HL-60 (cell line): ENCODE measurements at regions not wholly inside any gene's neighbourhood (a gene's known extent, or its start where the extent isn't known, plus 50 kb on each side); places are given as distances from the start of the nearest gene placed in this dataset.

Experiments
- DNase-seq, 2 experiments: peaks; one replicate each; pipeline ENCODE4 v3.0.0-alpha.2; 2010 to 2020; ENCODE audit warnings: low read depth in 1 of 2, low spot score in 1 of 2
- H3K27ac ChIP-seq: fragments of 250-450 bp; sonication (Bioruptor Pico); replicated peaks from 2 replicates; pipeline ENCODE4 v1.5.1; 2020; ENCODE audit warnings: mild to moderate bottlenecking, moderate library complexity
- H3K27me3 ChIP-seq: fragments of 250-450 bp; sonication (Bioruptor Pico); 2 replicates; pipeline ENCODE4 v1.5.1; 2021; ENCODE audit warnings: mild to moderate bottlenecking, moderate library complexity; ENCODE audit not compliant: insufficient read depth, poor library complexity, severe bottlenecking
- H3K4me3 ChIP-seq: replicated peaks from 2 replicates; pipeline ENCODE4 v1.5.1; 2011; ENCODE audit warnings: mild to moderate bottlenecking, control low read depth, low read length; ENCODE audit not compliant: insufficient read depth
- CTCF ChIP-seq: IDR thresholded peaks from one replicate; pipeline ENCODE4 v1.5.1; 2011; ENCODE audit warnings: low read length, control low read depth, inconsistent platforms; ENCODE audit not compliant: insufficient read depth
- GABPA ChIP-seq: IDR thresholded peaks from 2 replicates; pipeline ENCODE4 v1.6.1; 2012; ENCODE audit warnings: low read depth
- POLR2AphosphoS5 ChIP-seq: IDR thresholded peaks from 2 replicates; pipeline ENCODE4 v1.6.1; 2012; ENCODE audit warnings: low read depth
- REST ChIP-seq: IDR thresholded peaks from 2 replicates; pipeline ENCODE4 v1.6.1; 2012; ENCODE audit warnings: low read depth; ENCODE audit not compliant: insufficient replicate concordance
- SPI1 ChIP-seq: IDR thresholded peaks from 2 replicates; pipeline ENCODE4 v1.6.1; 2012; ENCODE audit warnings: low read depth, mild to moderate bottlenecking, borderline replicate concordance

GRCh38 chrX:87755493-87755892, 237.9 kb downstream of the KLHL4 start:
- no peaks in the 10 kb centered on the region for H3K27me3 ChIP-seq
- H3K4me3 ChIP-seq: no peak overlapping the region
- no peak overlapping the region for H3K27ac ChIP-seq
- no peak for TF ChIP-seq CTCF
- TF ChIP-seq POLR2AphosphoS5: no peak
- TF ChIP-seq GABPA: no peak
- TF ChIP-seq REST: no peak
- no peak for TF ChIP-seq SPI1
- no peak for DNase-seq

DNA sequence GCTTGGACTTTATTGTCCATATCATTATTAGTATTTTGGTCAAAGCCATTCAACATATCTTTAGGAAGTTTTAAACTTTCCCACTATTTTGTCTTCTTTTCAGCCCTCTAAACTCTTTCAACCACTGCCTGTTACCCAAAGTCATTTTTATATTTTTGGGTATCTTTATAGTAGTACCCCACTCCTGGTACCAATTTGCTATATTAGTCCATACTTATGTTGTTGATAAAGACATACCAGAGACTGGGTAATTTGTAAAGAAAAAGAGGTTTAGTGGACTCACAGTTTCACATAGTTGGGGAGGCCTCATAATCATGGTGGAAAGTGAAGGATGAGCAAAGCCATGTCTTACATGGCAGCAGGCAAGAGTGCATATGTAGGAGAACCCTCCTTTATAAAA, 271.4 kb downstream of the KLHL4 start:
- no peak for DNase-seq
- H3K4me3 ChIP-seq: no peak overlapping the region
- TF ChIP-seq REST: no peak
- TF ChIP-seq CTCF: no peak
- TF ChIP-seq SPI1: no peak
- no peak for TF ChIP-seq GABPA
- TF ChIP-seq POLR2AphosphoS5: no peak

DNA sequence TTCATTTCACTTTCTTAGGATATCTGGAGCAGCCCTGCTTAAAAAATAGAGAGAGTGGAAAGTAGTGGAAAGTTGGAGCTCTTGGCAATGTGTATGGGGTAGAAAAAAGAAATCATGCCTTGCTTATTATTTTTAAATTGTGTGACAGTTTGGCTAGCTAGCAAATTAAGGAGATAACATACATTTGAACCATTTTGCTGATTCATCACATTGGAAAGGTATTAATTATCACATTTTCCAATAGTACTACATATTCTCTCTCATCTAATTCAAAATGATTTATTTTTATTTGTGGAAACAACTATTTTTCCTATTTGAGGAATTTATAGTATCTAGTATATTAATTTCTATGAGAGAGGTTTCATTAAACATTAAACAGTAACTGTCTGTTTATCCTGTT, 280.4 kb downstream of the KLHL4 start:
- no peaks in the 10 kb centered on the region for H3K27me3 ChIP-seq
- TF ChIP-seq SPI1 (no peak), GABPA (no peak), POLR2AphosphoS5 (no peak), REST (no peak), CTCF (no peak)
- H3K4me3 ChIP-seq: no peak overlapping the region
- no peak for DNase-seq
- H3K27ac ChIP-seq: no peak overlapping the region

More for the DNA sequence above, 271.4 kb downstream of the KLHL4 start:
- Histone ChIP-seq H3K27me3 (no peaks in the 10 kb centered on the region), H3K27ac (no peak overlapping the region)
